NCI-H2171 (cell line): ENCODE measurements at regions not wholly inside any gene's neighbourhood (a gene's known extent, or its start where the extent isn't known, plus 50 kb on each side); places are given as distances from the start of the nearest gene placed in this dataset.

Source experiments
- DNase-seq: peaks from one replicate; lab custom pipeline; 2025; lab: John Stamatoyannopoulos, UW

- DNase-seq = no peak
Measured at GRCh38 chr16:73569266-73569980, 521.5 kb upstream of the ZFHX3 start.

DNA sequence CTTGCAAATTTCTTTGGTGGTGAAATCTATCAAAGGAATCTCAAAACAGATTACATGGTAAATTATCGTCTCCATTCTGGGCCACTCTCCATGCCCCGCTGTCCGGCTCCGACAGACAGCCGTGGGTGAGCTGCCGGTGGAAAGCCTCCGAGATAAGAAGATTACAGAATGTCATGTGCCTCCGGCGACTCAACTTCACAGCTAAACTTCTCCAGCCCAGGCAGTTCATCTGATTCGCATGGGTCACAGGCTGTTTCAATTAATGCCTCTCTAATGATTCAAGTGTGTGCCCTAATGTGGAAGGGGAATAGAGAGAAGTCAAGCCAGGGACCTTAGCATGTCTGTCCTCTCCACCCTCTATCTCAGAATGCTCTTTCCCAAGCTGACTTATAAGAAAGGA lies 520.8 kb upstream of the ZFHX3 start:
- DNase-seq = no peak

GRCh38 chr16:73565925-73566324 lies 518.0 kb upstream of the ZFHX3 start:
- DNase-seq = no peak

- no peak for DNase-seq
Measured at GRCh38 chr16:73565263-73565662, 517.3 kb upstream of the ZFHX3 start.

- no peak for DNase-seq
Measured at GRCh38 chr16:73563709-73564108, 515.8 kb upstream of the ZFHX3 start.

- DNase-seq = no peak
Measured at GRCh38 chr16:73560497-73560896, 512.6 kb upstream of the ZFHX3 start.

DNA sequence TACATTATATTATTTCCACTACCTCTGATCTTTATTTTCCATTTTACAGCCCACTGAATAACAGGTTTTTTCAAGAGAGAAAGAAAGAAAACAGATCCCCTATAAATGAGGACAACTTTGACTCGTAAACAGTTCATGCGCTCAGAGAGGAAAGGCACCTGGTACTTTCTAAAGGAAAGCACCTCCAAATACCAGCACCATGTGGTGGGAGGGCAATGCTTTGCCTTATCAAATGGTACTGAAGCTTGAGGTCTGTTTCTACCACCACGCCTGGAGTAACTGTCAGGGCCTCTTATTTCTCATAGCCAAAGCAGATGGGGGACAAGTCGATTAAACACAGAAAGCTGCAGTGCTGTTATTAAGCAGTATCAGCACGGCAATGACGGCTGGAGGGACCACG lies 510.3 kb upstream of the ZFHX3 start:
- DNase-seq = no peak

GRCh38 chr16:73553941-73554660 lies 506.2 kb upstream of the ZFHX3 start:
- peak; percentile 79 for DNase-seq

DNA sequence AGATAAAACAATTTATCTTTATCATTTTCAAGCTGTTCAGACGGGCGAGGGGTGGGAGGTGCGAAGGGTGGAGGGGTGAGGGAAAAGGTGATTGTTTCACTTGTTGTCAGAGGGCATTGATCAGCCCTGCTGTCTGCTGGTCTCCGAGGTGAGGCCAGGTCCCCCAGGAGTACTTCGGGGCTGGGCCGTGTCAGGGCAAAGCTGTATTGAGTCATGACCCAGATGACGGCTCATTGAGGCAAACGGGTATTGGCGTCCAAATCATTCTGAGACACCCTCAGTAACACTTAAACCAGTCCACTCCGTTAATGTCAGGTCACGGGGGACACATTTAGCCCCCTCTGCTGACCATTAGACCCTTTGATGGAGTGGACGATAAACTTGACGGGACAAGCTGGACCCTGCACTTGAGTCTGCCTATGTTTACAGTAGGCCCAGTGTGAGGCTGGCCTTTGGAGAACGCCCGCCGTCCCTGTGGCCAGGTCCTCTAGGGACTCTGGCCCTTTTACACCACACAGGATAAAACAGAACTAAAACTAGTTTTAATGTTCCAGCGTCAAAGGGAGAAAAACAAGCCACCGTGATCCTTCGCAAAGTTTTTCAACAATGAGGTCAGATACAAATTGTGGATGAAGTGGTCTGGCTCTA lies 502.2 kb upstream of the ZFHX3 start:
- DNase-seq = no peak

GRCh38 chr16:73547552-73548403 lies 499.9 kb upstream of the ZFHX3 start:
- DNase-seq = no peak

DNA sequence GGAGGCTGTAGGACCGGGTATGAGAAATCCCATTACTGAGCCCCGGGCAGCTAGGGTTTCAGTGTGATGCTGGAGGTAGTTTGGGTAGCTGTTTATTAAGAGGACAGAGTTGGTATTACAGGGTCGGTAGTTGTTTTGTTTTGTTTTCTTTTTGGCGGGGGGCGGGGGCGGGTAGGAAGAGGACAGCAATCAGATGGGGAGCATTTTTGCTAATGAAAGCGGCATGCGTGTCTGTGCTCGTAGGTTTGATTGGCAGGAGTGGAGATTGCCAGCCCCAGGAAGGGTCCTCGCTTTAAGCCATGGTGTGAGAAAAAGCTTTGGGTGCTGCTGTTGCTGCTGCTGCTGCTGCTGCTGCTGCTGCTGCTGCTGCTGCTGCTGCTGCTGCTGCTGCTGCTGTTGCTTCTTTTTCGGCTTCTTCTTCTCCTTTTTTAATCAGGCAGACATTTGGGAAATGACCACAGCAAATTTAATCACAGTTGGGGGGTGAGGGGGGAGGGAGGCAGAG lies 498.5 kb upstream of the ZFHX3 start:
- no peak for DNase-seq

DNA sequence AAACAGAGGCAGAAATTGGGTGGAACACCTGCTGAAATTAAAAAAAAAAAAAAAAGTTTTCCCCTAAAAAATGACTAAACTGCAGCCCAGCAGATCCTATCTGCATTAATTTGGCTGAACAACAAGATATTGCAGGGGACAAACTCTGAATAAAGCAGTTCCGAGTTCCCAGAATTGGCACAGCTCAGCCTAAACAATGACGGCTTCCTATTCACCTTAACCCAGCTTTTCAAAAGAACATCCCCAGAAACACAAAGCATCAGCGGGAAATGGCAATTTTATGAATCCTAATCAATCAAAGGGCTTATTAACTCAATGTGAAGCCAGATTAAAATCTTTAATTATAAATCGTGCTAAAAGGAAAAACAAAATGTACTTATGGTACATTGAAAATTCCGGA lies 497.8 kb upstream of the ZFHX3 start:
- DNase-seq = no peak

- DNase-seq = no peak
Measured at GRCh38 chr16:73545290-73545689, 497.4 kb upstream of the ZFHX3 start.

GRCh38 chr16:73544826-73545225 lies 496.9 kb upstream of the ZFHX3 start:
- no peak for DNase-seq

- DNase-seq = no peak
Measured at GRCh38 chr16:73543970-73544599, 496.2 kb upstream of the ZFHX3 start.

DNA sequence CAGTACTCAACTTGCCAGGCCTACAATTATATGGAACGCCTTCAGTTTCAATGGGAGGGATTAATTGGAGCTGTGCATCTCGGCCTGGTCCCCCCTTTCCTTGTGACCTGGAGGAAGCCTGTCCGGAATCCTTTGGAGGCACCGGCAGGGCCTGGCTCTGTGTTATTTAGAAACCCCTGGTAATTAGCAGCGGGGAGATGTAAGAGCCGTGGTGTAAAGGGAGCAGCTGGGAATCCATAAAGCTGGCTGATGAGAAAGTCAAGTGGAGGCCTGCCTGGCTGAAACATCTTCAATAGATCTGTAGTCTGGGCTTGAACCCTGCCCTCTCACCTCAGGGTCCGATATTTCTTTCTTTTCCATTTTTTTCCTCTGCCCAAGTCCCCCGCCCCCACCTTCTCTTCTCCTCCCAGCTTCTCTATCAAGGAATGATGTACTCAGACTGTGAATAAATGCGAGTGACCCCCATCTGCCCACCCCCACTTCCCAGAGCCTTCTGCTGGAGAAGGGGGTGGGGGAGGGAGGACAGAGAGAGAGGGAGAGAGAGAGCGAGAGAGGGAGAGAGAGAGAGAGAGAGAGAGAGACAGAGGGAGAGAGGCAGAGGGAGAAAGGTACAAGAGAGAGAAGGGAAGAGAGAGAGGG lies 495.5 kb upstream of the ZFHX3 start:
- no peak for DNase-seq

DNA sequence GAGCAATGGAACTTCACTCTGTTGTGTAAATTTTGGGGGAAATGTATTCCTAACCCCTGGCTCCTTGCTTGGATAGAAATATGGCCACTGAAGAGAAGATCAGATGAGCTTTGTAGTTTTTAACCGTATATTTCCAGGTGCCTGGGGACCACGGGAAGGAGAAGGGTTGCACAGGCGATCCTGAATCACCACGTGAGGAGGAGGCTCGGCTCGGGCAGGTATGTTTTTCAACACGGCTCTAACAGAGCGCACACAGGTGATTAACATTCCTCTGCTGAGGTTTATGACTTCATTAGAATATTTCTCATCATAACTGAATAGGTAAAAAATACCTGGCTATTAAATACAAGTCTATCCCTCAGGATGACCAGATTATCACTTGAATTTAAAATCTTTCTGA lies 495.0 kb upstream of the ZFHX3 start:
- DNase-seq = no peak

DNA sequence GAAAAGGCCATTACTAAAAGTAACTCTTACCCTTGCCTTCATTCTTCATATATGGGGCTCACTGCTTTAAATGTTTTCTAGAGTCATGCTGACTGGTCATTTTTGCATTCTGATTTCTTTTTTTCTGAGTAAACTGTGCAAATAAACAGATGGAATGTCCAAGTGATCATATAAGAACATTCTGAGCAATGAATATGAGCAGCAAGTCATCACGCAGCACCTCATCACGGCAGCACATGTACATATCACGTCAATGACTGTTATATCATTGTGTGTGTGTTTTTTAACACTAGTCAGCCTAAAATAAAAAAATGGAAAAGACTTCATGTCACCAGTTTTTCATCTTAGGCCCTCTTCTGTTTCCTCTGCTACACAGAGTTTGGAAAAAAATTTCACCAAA lies 490.0 kb upstream of the ZFHX3 start:
- DNase-seq = no peak

GRCh38 chr16:73536931-73537330 lies 489.0 kb upstream of the ZFHX3 start:
- no peak for DNase-seq

DNA sequence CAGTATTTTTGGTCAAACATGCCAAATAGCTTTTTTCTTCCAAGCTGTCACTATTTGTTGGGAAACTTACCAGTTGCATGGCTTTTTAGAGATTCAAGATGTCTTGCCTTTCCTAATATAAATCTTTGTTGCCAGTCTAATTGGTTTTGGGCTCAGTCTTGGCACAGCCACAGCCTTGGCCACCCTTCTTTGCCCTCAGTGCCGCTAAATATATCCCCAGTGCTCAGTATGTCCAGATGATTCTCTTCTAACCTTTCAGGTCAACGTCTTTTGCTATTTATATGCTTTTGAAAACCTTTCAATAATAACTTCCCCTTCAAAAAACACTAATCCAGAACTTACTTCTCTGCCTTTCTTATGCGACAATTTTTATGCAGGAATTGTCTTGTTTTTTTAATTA lies 483.1 kb upstream of the ZFHX3 start:
- no peak for DNase-seq

DNA sequence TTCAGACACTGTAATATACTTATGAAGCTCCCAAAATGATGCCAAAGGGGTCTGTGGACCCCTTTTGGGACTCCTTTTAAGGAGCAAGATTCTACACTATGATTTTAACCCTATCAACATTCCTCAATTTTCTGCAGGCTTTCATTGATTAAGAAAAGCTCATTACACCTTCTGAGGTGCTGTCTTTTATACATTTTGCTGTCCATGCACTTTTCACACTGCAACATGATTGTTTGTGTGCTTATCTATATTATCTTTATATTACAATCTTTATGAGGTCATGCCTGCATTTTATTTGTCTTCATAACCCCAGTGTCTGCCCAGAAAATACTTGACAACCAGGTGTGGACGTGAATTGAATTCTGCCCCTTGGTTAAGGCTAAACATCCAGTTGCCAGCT lies 482.6 kb upstream of the ZFHX3 start:
- no peak for DNase-seq
